Natural killer cell (primary cell): ENCODE measurements at regions not wholly inside any gene's neighbourhood (a gene's known extent, or its start where the extent isn't known, plus 50 kb on each side); places are given as distances from the start of the nearest gene placed in this dataset.

Experiments used
- ATAC-seq, 3 donors: fragments of 150-1000 bp in 2 of 3; fragments of 200-7000 bp in 1 of 3; cut with Tn5 transposase; 1 replicate in 1 of 3; 2 replicates in 2 of 3; pipeline ENCODE4 v1.10.0; 2021; ENCODE audit warnings: mild to moderate bottlenecking in 2 of 3, moderate library complexity in 2 of 3
- DNase-seq, 2 donors: peaks; one replicate each; pipeline versions ENCODE4 v3.0.0 to v3.0.0-alpha.2; 2013 to 2021; ENCODE audit warnings: mixed read lengths in 1 of 2
- H3K27ac ChIP-seq: one replicate; pipeline ENCODE4 v1.5.1; 2013; ENCODE audit warnings: mild to moderate bottlenecking, low read length
- H3K27me3 ChIP-seq: one replicate; pipeline ENCODE4 v1.6.1; 2013; ENCODE audit warnings: low read length; ENCODE audit not compliant: control insufficient read depth, insufficient read depth
- H3K36me3 ChIP-seq: one replicate; pipeline ENCODE4 v1.6.1; 2013; ENCODE audit warnings: low read length; ENCODE audit not compliant: control insufficient read depth, insufficient read depth
- H3K4me1 ChIP-seq: one replicate; pipeline ENCODE4 v1.6.1; 2013; ENCODE audit warnings: low read length; ENCODE audit not compliant: control insufficient read depth, insufficient read depth
- H3K4me3 ChIP-seq: one replicate; pipeline ENCODE4 v1.5.1; 2013; ENCODE audit warnings: low read length
- H3K9me3 ChIP-seq: one replicate; pipeline ENCODE4 v1.6.1; 2013; ENCODE audit warnings: low read length; ENCODE audit not compliant: control insufficient read depth, insufficient read depth
- H3K27ac Mint-ChIP-seq, 2 donors: one replicate each; pipeline ENCODE4 v1.8.0; 2022; ENCODE audit warnings: mild to moderate bottlenecking in 2 of 2, mixed read lengths in 2 of 2, moderate library complexity in 1 of 2
- H3K27me3 Mint-ChIP-seq, 2 donors: one replicate each; pipeline ENCODE4 v1.8.0; 2022; ENCODE audit warnings: low read depth in 2 of 2, mixed read lengths in 2 of 2
- H3K36me3 Mint-ChIP-seq: one replicate; pipeline ENCODE4 v1.8.0; 2022; ENCODE audit warnings: mixed read lengths
- H3K4me1 Mint-ChIP-seq, 2 donors: one replicate each; pipeline ENCODE4 v1.8.0; 2022; ENCODE audit warnings: mixed read lengths in 2 of 2
- H3K4me3 Mint-ChIP-seq: one replicate; pipeline ENCODE4 v1.8.0; 2022; ENCODE audit warnings: mild to moderate bottlenecking, moderate library complexity, mixed read lengths
- H3K9me3 Mint-ChIP-seq, 2 donors: one replicate each; pipeline ENCODE4 v1.8.0; 2022; ENCODE audit warnings: mixed read lengths in 2 of 2
- CTCF ChIP-seq: fragments of 200-600 bp; IDR thresholded peaks from one replicate; pipeline ENCODE4 v1.8.0; 2022; ENCODE audit warnings: antibody characterized with exemption
- WGBS: methylation state at CpG from one replicate; pipeline ENCODE4 v1.1.7; 2013; ENCODE audit warnings: missing lambda C conversion rate; ENCODE audit not compliant: insufficient coverage; 5-methylcytosine and 5-hydroxymethylcytosine counted together
- intact Hi-C: fragments of 100-400 bp; cut with micrococcal nuclease; formaldehyde crosslinking; loops from one replicate; pipeline ENCODE4 v1.14.2; 2022

GRCh38 chr1:222034790-222035189, 292.9 kb upstream of the DUSP10 start:
- H3K4me3 ChIP-seq: no peak overlapping the region
- H3K27ac Mint-ChIP-seq: no peak overlapping the region
- TF ChIP-seq CTCF: no peak
- H3K4me1 Mint-ChIP-seq: no peaks in the 10 kb centered on the region
- H3K27ac ChIP-seq: no peak overlapping the region
- no peaks in the 10 kb centered on the region for H3K4me1 ChIP-seq
- no peaks in the 10 kb centered on the region for H3K36me3 ChIP-seq
- DNase-seq (no peak), ATAC-seq (no peak)
- H3K27me3 Mint-ChIP-seq: peaks cover 5 to 9% of the 10 kb centered on the region in 2 donors
- H3K36me3 Mint-ChIP-seq: no peaks in the 10 kb centered on the region
- WGBS: 57% methylated on average over 4 of the region's 4 CpGs
- H3K9me3 Mint-ChIP-seq: no peaks in the 10 kb centered on the region
- H3K27me3 ChIP-seq: no peaks in the 10 kb centered on the region
- intact Hi-C loops: no loop called here
- no peak overlapping the region for H3K4me3 Mint-ChIP-seq
- H3K9me3 ChIP-seq: no peaks in the 10 kb centered on the region

GRCh38 chr1:222033450-222033849, 291.6 kb upstream of the DUSP10 start:
- no peaks in the 10 kb centered on the region for H3K27me3 ChIP-seq
- no peaks in the 10 kb centered on the region for H3K4me1 ChIP-seq
- 100% methylated on average over 3 of the region's 3 CpGs for WGBS
- H3K4me1 Mint-ChIP-seq: no peaks in the 10 kb centered on the region
- H3K9me3 ChIP-seq: no peaks in the 10 kb centered on the region
- no peak overlapping the region for H3K4me3 Mint-ChIP-seq
- H3K27me3 Mint-ChIP-seq: peaks cover 5 to 9% of the 10 kb centered on the region in 2 donors
- H3K27ac ChIP-seq: no peak overlapping the region
- H3K36me3 ChIP-seq: no peaks in the 10 kb centered on the region
- no peak overlapping the region for H3K4me3 ChIP-seq
- no peak for TF ChIP-seq CTCF
- no peak for ATAC-seq
- intact Hi-C loops: no loop called here
- H3K36me3 Mint-ChIP-seq: no peaks in the 10 kb centered on the region
- H3K27ac Mint-ChIP-seq: no peak overlapping the region
- DNase-seq: no peak
- H3K9me3 Mint-ChIP-seq: no peaks in the 10 kb centered on the region

- H3K4me1 Mint-ChIP-seq: no peaks in the 10 kb centered on the region
- H3K27ac Mint-ChIP-seq: no peak overlapping the region
- H3K4me1 ChIP-seq: no peaks in the 10 kb centered on the region
- no peaks in the 10 kb centered on the region for H3K9me3 Mint-ChIP-seq
- H3K9me3 ChIP-seq: no peaks in the 10 kb centered on the region
- no peak for DNase-seq
- H3K4me3 Mint-ChIP-seq: no peak overlapping the region
- intact Hi-C loops: no loop called here
- H3K27me3 ChIP-seq: no peaks in the 10 kb centered on the region
- no peaks in the 10 kb centered on the region for H3K36me3 ChIP-seq
- TF ChIP-seq CTCF: no peak
- H3K36me3 Mint-ChIP-seq: no peaks in the 10 kb centered on the region
- H3K27me3 Mint-ChIP-seq: peaks cover 5 to 18% of the 10 kb centered on the region in 2 donors
- no CpG with 5 or more reads among the region's 1 CpG for WGBS
- no peak overlapping the region for H3K4me3 ChIP-seq
- H3K27ac ChIP-seq: no peak overlapping the region
- no peak for ATAC-seq
Measured at GRCh38 chr1:222031318-222031717, 289.4 kb upstream of the DUSP10 start.

GRCh38 chr1:222028676-222029075, 286.8 kb upstream of the DUSP10 start:
- Histone ChIP-seq H3K9me3 (no peaks in the 10 kb centered on the region), H3K27me3 (no peaks in the 10 kb centered on the region), H3K36me3 (no peaks in the 10 kb centered on the region), H3K4me1 (no peaks in the 10 kb centered on the region), H3K27ac (no peak overlapping the region), H3K4me3 (no peak overlapping the region)
- DNase-seq (no peak), ATAC-seq (no peak)
- Mint-ChIP-seq H3K36me3 (no peaks in the 10 kb centered on the region), H3K9me3 (no peaks in the 10 kb centered on the region), H3K27ac (no peak overlapping the region), H3K27me3 (peaks cover 8 to 9% of the 10 kb centered on the region in 2 donors), H3K4me1 (no peaks in the 10 kb centered on the region), H3K4me3 (no peak overlapping the region)
- 98% methylated on average over 2 of the region's 2 CpGs for WGBS
- intact Hi-C loops: no loop called here
- no peak for TF ChIP-seq CTCF
